Esophagus squamous epithelium (tissue), 5 donors: ENCODE measurements at regions not wholly inside any gene's neighbourhood (a gene's known extent, or its start where the extent isn't known, plus 50 kb on each side); places are given as distances from the start of the nearest gene placed in this dataset.

Source experiments
- DNase-seq: peaks from one replicate; lab custom pipeline; 2025; lab: John Stamatoyannopoulos, UW
- H3K27ac ChIP-seq, 4 donors: fragments of 200-600 bp; sonication (generic); one replicate each; pipeline ENCODE4 v1.5.1; 2016 to 2019; ENCODE audit warnings: mild to moderate bottlenecking in 1 of 4
- H3K27me3 ChIP-seq, 4 donors: fragments of 200-600 bp; sonication (generic); 1 replicate in 3 of 4; 2 replicates in 1 of 4; pipeline versions ENCODE4 v1.5.1 to v1.6.0; 2017 to 2021; ENCODE audit warnings: antibody characterized with exemption in 1 of 4
- H3K36me3 ChIP-seq, 3 donors: fragments of 200-600 bp; sonication (generic); one replicate each; pipeline ENCODE4 v1.5.1; 2016 to 2019
- H3K4me1 ChIP-seq, 3 donors: fragments of 200-600 bp; sonication (generic); one replicate each; pipeline ENCODE4 v1.5.1; 2017 to 2019
- H3K4me3 ChIP-seq, 4 donors: fragments of 200-600 bp; sonication (generic); 1 replicate in 3 of 4; 2 replicates in 1 of 4; pipeline ENCODE4 v1.5.1; 2016 to 2019; ENCODE audit warnings: mild to moderate bottlenecking in 2 of 4, moderate library complexity in 1 of 4
- H3K9me3 ChIP-seq, 3 donors: fragments of 200-600 bp; sonication (generic); one replicate each; pipeline ENCODE4 v1.5.1; 2016 to 2019
- POLR2A ChIP-seq, 4 donors: fragments of 450-650 bp; IDR thresholded peaks; one replicate each; pipeline ENCODE4 v1.6.1; 2017; ENCODE audit warnings: antibody characterized with exemption in 4 of 4, mild to moderate bottlenecking in 4 of 4, moderate library complexity in 3 of 4
- WGBS, 2 donors: methylation state at CpG; one replicate each; pipeline ENCODE4 v1.1.5; 2018; 5-methylcytosine and 5-hydroxymethylcytosine counted together
- intact Hi-C: fragments of 100-400 bp; cut with DNase I; formaldehyde crosslinking; loops from one replicate; pipeline ENCODE4 v1.15.0; 2022
- TF ChIP-seq, protein P1 (sequence below), 6 experiments: fragments of 450-650 bp in 4 of 6; fragments of 200-600 bp in 2 of 6; sonication (generic) in 2 of 6; IDR thresholded peaks; one replicate each; pipeline ENCODE4 v1.5.1; 2016 to 2019; ENCODE audit warnings: antibody characterized with exemption in 6 of 6, mild to moderate bottlenecking in 4 of 6, moderate library complexity in 4 of 6
- donor health status: DM: yes; HTN: yes; CAD: no.

GRCh38 chr6:66948106-66948505, 1241.1 kb upstream of the EYS start:
- Histone ChIP-seq H3K4me3 (no peak overlapping the region), H3K27me3 (no peaks in the 10 kb centered on the region), H3K4me1 (no peaks in the 10 kb centered on the region), H3K27ac (no peak overlapping the region), H3K36me3 (no peaks in the 10 kb centered on the region), H3K9me3 (peaks cover 0 to 11% (median 0%) of the 10 kb centered on the region in 3 donors)
- DNase-seq: no peak
- WGBS, 2 donors: 27 to 78% methylated on average over 2 of the region's 2 CpGs
- no peak for TF ChIP-seq POLR2A (IDR thresholded peaks at IDR 0.05)
- TF ChIP-seq, protein P1, sequence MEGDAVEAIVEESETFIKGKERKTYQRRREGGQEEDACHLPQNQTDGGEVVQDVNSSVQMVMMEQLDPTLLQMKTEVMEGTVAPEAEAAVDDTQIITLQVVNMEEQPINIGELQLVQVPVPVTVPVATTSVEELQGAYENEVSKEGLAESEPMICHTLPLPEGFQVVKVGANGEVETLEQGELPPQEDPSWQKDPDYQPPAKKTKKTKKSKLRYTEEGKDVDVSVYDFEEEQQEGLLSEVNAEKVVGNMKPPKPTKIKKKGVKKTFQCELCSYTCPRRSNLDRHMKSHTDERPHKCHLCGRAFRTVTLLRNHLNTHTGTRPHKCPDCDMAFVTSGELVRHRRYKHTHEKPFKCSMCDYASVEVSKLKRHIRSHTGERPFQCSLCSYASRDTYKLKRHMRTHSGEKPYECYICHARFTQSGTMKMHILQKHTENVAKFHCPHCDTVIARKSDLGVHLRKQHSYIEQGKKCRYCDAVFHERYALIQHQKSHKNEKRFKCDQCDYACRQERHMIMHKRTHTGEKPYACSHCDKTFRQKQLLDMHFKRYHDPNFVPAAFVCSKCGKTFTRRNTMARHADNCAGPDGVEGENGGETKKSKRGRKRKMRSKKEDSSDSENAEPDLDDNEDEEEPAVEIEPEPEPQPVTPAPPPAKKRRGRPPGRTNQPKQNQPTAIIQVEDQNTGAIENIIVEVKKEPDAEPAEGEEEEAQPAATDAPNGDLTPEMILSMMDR (IDR thresholded peaks at IDR 0.05): no peak
- intact Hi-C loops: no loop called here

- 73 to 84% methylated on average over 2 of the region's 2 CpGs for WGBS, 2 donors
- intact Hi-C loops: no loop called here
- Histone ChIP-seq H3K27me3 (no peaks in the 10 kb centered on the region), H3K36me3 (no peaks in the 10 kb centered on the region), H3K27ac (no peak overlapping the region), H3K4me3 (no peak overlapping the region), H3K4me1 (no peaks in the 10 kb centered on the region), H3K9me3 (peaks cover 0 to 24% (median 0%) of the 10 kb centered on the region in 3 donors)
- TF ChIP-seq, protein P1 (IDR thresholded peaks at IDR 0.05): no peak
- no peak for TF ChIP-seq POLR2A (IDR thresholded peaks at IDR 0.05)
- DNase-seq: no peak
Measured at GRCh38 chr6:66940003-66940402, 1233.0 kb upstream of the EYS start.

DNA sequence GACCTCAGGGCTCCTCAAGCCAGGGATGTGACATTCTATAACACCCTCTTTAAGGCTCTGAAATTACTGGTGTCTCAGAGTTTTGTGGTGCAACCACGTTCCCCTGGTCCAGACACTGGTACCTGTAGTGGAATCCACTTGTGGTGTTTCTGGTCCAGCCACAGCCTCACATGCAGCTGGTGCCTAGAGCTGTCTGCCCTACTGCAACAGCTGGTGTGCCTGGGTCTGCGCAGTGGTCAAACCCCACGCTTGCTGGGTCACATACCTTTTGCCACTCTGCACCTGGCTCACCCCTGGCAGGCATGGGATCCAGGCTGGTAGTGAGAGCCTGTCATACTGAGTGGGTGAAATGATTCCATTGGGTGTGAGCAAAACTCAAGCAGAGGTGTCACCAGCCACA, 1230.2 kb upstream of the EYS start:
- no peaks in the 10 kb centered on the region for H3K36me3 ChIP-seq
- no peaks in the 10 kb centered on the region for H3K27me3 ChIP-seq
- no peak for DNase-seq
- intact Hi-C loops: no loop called here
- TF ChIP-seq POLR2A (IDR thresholded peaks at IDR 0.05): no peak
- H3K4me3 ChIP-seq: no peak overlapping the region
- H3K27ac ChIP-seq: no peak overlapping the region
- no peaks in the 10 kb centered on the region for H3K4me1 ChIP-seq
- WGBS, 2 donors: no CpG with 5 or more reads among the region's 3 CpGs
- peaks cover 0 to 24% (median 0%) of the 10 kb centered on the region in 3 donors for H3K9me3 ChIP-seq

DNA sequence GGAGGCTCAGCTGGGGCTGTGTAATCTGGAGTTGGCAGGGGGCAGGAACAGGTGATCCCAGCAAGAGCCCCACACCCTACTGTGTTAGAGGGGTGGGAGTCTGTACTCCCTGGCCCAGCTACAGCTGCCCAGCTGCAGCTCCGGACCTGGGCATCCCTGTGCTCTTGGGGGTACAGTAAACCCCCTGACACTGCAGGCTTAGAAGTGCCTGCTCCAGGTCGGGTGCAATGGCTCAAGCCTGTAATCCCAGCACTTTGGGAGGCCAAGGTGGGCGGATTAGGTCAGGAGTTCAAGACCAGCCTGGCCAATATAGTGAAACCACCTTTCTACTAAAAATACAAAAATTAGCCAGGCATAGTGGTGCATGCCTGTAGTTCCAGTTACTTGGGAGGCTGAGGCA, 1228.6 kb upstream of the EYS start:
- H3K27ac ChIP-seq: no peak overlapping the region
- no peak overlapping the region for H3K4me3 ChIP-seq
- H3K9me3 ChIP-seq: peaks cover 0 to 24% (median 0%) of the 10 kb centered on the region in 3 donors
- no peaks in the 10 kb centered on the region for H3K27me3 ChIP-seq
- no peak for DNase-seq
- TF ChIP-seq, protein P1 (IDR thresholded peaks at IDR 0.05): no peak
- TF ChIP-seq POLR2A (IDR thresholded peaks at IDR 0.05): no peak
- H3K4me1 ChIP-seq: no peaks in the 10 kb centered on the region
- no peaks in the 10 kb centered on the region for H3K36me3 ChIP-seq
- 14% methylated on average over 1 of the region's 3 CpGs; no CpG with 5 or more reads in 1 of the 2 donors for WGBS, 2 donors
- intact Hi-C loops: no loop called here

- Histone ChIP-seq H3K27me3 (no peaks in the 10 kb centered on the region), H3K4me3 (no peak overlapping the region), H3K4me1 (no peaks in the 10 kb centered on the region), H3K36me3 (no peaks in the 10 kb centered on the region), H3K9me3 (peaks cover 0 to 17% (median 3%) of the 10 kb centered on the region in 3 donors), H3K27ac (no peak overlapping the region)
- DNase-seq: no peak
- 61 to 64% methylated on average over 2 of the region's 2 CpGs for WGBS, 2 donors
- TF ChIP-seq, protein P1 (IDR thresholded peaks at IDR 0.05): no peak
- TF ChIP-seq POLR2A (IDR thresholded peaks at IDR 0.05): no peak
- intact Hi-C loops: no loop called here
Measured at GRCh38 chr6:66931787-66932186, 1224.8 kb upstream of the EYS start.
